ENCODE measurements at regions not wholly inside any gene's neighbourhood (a gene's known extent, or its start where the extent isn't known, plus 50 kb on each side); places are given as distances from the start of the nearest gene placed in this dataset.

DNA sequence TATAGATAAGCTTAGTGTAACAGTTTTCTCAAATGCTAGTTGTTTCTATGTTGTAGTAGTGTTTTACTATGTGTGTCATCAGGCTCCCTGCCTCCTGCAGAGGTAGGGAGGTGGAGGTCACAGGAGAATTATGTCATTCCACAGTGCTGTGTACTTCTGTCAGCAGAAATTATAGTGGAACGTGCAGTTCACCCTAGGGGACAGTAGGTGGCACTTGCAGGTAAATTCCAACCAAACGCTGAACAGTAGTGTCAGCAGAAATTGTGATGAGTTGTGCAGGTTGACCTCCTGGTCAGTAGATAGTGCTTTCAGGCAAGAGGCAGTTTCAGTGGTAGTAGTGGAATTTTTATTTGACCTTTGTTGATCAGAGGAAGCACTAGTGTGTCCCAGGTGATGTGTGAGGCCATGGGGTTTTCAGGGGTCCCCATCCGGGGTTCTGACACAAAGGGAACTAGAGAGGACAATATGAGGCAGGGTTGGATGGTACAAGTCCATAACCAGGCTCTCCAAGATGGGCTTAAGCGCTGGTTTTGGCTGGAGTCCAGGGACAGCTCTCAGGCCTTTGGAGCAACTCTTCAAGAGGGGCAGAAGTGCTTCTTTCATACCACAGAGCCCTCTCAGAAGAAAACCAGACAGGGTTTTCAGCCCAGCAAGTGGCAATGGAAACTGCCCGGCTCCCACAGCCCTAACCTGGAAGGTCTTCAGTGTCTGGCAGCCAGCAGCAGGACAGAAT is 402.9 kb downstream of the CYLC2 start:
- DNase-seq = peak in 25 of 56 donors; percentile 1 to 57 (median 14)

- no peak for DNase-seq
Observed at GRCh38 chr9:103399535-103399934, 404.4 kb downstream of the CYLC2 start.

DNA sequence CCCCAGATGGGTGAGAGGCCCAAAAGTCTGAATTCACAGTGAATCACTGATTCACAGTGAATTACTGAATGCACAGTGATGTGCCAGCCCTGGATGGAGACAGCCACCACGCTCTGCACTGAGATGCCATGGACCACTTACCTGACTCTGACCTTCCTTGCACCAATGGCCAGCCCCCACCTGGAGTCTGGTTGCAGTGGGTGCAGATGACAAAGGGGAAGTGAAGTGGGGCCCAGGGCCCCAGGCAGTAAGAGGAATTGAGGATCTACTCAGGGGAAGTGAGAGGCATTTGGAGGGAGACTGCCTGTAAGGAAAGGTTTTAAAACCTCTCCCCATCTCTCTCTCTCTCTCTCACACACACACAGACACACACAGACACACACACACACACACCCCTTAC is 412.1 kb downstream of the CYLC2 start:
- no peak for DNase-seq

GRCh38 chr9:103410059-103410458 is 414.9 kb downstream of the CYLC2 start:
- no peak for DNase-seq

GRCh38 chr9:103427696-103428095 is 432.6 kb downstream of the CYLC2 start:
- DNase-seq = no peak

DNA sequence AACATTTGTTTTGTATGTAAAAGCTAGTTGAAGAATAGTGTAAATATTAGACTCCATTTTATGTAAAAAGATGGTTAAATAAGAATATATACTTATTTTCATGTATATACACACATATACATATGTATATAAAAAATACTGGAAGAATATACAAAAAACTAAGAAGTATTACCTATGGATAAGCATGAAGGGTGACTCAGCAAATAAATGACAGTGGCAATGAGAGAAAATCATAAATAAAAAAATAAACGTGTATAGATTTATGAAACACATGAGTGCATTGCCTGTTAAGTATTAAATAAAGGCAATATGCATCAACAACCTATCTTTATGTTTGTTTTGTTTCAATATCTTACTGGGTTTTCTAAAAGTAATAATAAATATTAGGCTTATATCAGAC is 435.3 kb downstream of the CYLC2 start:
- no peak for DNase-seq

- DNase-seq = no peak
Observed at GRCh38 chr9:103431809-103432208, 436.7 kb downstream of the CYLC2 start.

DNA sequence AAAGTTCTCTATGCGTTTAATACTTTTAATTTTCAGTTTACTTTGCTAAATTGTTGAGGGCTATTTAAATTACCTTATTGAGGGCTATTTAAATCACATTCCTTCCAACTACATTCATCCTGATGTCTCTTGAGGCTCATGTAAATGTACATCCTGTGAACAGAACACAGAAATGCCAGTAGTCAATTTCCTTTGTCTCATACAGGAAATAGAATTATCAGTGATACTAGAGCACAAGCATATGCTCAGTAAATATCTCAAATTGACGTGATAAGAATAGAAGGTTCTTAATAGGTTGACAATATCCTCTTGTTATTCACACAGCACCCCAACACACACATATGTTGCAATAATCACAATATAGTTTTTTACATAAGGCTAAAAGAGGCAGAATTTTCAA is 449.0 kb downstream of the CYLC2 start:
- DNase-seq = no peak

- DNase-seq = no peak
Observed at GRCh38 chr9:103458826-103459225, 463.7 kb downstream of the CYLC2 start.

DNA sequence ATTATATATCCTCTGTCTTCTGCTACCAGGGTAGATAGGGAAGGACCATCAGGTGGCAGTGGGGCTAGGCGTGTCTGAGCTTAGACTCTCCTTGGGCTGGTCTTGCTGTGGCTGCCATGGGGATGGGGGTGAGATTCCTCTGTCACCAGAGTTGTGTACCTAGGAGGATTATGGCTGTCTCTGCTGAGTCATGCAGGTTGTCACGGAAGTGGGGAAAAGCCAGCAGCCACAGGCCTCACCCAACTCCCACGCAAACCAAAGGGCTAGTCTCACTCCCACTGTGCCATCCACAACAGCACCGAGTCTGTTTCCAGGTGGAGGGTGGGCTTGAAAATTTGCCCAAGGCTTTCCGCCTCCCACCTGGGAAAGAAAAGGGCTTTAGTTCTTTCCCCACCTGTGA is 476.1 kb downstream of the CYLC2 start:
- DNase-seq = no peak

GRCh38 chr9:103474156-103474555 is 479.0 kb downstream of the CYLC2 start:
- no peak for DNase-seq

DNA sequence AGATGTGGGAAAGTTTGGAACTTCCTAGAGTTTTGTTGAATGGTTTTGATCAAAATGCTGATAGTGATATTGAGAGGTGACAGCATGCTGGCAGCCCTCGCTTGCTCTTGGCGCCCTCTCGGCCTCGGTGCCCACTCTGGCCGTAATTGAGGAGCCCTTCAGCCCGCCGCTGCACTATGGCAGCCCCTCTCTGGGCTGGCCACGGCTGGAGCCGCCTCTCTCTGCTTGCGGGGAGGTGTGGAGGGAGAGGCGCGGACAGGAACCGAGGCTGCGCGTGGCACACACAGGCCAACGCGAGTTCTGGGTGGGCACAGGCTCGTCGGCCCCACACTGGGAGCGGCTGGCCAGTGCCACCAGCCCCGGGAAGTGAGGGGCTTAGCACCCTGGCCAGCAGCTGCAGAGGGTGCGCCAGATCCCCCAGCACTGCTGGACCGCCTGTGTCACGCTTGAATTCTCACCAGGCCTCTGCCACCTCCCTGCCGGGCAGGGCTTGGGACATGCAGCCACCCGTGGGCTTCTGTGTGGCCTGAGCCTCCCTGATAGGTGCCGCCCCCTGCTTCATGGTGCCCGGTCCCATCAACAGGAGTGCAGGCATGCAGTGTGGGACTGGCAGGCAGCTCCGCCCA is 488.5 kb downstream of the CYLC2 start:
- DNase-seq = no peak

DNA sequence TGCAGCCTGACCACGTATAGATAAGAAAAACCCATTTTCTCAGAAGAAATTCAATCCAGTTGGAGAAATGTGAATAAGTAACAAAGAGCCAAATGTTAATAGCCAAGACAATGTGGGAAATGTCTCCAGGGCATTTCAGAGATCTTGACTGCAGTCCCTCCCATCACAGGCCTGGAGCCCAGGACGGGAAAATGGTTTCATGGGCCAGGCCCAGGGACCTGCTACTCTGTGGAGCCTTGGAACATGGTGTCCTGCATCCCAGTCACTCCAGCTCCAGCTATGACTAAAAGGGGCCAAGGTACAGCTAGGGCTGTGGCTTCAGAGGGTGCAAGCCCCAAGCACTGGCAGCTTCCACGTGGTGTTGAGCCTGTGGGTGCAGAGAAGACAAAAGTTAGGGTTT is 490.0 kb downstream of the CYLC2 start:
- no peak for DNase-seq

- no peak for DNase-seq
Observed at GRCh38 chr9:103514767-103515166, 519.6 kb downstream of the CYLC2 start.

- DNase-seq = no peak
Observed at GRCh38 chr9:103522409-103522808, 527.3 kb downstream of the CYLC2 start.

- no peak for DNase-seq
Observed at GRCh38 chr9:103530934-103531333, 535.8 kb downstream of the CYLC2 start.

DNA sequence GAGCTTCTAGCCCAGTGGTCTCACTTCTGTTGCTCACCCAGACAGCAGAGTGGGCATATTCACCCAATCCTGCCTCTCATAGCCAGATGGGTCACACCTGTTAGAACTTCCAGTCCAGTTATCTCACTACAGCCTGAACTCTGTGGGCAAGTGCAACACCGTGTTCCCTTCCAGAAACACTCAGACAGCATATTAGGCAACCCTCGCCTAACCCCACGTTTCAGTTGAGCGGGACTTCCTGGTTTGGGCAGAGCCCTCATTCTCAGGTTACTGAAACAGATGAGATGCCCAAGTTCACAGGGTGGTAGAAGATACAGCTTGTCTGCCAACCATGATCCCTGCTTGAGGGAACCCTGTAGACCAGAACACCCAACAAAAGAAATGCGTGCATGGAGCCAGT is 538.2 kb downstream of the CYLC2 start:
- DNase-seq = no peak

- DNase-seq = no peak
Observed at GRCh38 chr9:103537426-103537825, 542.3 kb downstream of the CYLC2 start.

DNA sequence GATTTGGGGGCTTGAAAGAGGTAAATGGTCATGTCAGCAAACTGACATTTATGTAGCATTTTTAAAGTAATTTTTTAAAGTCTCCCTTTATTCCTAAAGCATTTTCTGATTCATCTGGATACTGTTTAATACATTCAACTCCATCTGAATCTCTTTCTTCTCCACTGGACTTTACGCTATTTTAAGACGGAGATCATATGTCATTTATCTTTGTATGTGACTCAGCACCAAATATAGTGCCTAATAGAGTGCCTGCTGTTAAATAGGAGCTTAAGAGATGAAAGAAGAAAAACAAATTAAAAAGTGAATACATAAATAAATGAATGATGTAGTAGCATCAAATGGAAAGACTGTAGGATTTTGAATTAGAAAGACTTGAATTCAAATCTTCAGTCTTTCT is 548.8 kb upstream of the SMC2 start:
- DNase-seq = no peak

DNA sequence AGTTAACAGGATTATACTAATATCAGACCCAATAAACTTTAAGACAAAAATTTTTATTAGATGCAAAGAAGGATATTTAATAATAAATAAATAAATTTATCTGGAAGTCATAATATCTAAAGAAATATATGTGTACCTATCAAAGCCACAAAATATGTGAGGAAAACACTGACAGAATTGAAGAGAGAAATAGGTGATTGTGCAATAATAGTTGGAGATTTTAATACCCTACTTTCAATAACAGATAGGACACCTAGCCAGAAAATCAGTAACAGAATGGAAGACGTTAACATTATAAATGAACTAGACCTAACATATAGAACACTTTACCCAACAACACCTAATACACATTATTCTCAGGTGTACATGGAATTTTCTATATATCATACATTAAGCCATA is 541.4 kb upstream of the SMC2 start:
- no peak for DNase-seq

GRCh38 chr9:103574056-103574455 is 520.1 kb upstream of the SMC2 start:
- DNase-seq = no peak

GRCh38 chr9:103586721-103587120 is 507.4 kb upstream of the SMC2 start:
- DNase-seq = no peak

GRCh38 chr9:103601287-103601686 is 492.8 kb upstream of the SMC2 start:
- no peak for DNase-seq
